ENCODE measurements at regions not wholly inside any gene's neighbourhood (a gene's known extent, or its start where the extent isn't known, plus 50 kb on each side); places are given as distances from the start of the nearest gene placed in this dataset.

DNA sequence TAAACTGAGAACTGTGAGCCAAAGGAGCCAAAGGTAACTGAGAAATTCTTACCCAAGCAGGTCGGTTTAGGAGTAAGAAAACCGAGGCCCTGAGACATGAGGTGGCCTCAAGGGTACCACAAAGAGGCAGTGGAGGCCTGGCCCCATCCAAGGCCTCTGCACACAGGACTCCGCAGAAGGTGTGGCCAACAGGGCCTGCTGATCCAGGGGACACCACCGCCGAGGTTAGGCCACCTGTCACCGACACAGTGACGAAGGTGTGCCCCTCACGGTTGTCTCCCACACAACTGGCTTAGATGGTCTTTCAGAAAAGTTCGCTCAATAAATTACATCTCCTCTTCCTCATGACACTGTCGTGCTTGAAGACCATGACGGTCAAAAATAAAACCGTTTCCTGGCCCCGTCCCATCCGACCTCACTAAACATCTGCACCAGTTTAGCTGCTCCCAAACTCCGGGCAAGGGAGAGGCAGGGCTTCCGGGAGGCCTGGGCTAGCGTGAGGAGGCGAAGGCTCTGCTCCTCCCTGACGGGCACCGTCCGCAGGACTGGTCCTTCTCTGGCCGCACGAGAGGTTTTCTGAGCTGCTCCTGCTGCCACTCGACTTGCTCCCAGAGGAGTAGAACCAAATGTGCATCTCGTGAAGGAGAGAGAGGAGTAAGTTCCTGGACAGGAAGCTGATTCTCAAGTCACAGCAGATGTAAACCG lies 442.0 kb downstream of the EIPR1 start:
- Histone ChIP-seq H3K9ac (replicated peaks in 1 of 4; ENCODE audit: extremely low read depth in 1 of 4, low read depth in 3 of 4, low read length in 3 of 4) (no peak overlapping the region), H3K18ac (ENCODE audit: extremely low read depth, low read length) (no peak overlapping the region), H3K14ac (ENCODE audit: insufficient read length) (no peak overlapping the region), H2AFZ (ENCODE audit: low read length) (no peak overlapping the region), H4K5ac (ENCODE audit: insufficient read length, low read depth, low read length) (no peak overlapping the region), H3K23ac (ENCODE audit: insufficient read length) (no peak overlapping the region), H2BK5ac (ENCODE audit: low read depth, low read length) (no peak overlapping the region), H4K20me1 (replicated peaks in 1 of 2; ENCODE audit: control insufficient read depth in 1 of 2, insufficient read depth in 2 of 2, low read length in 2 of 2) (no peaks in the 10 kb centered on the region), H2BK120ac (replicated peaks; ENCODE audit: low read depth, low read length) (no peak overlapping the region), H4K91ac (replicated peaks; ENCODE audit: insufficient read length, low read length) (no peak overlapping the region), H4K8ac (ENCODE audit: extremely low read depth, insufficient read depth, low read length) (0 out of 2 replicates have a peak overlapping the region, but pooled peaks have one; percentile 3), H2BK12ac (ENCODE audit: low read depth, low read length) (no peak overlapping the region), H3K4ac (replicated peaks; ENCODE audit: insufficient read length, low read depth, low read length) (no peak overlapping the region), H2BK20ac (ENCODE audit: low read length) (no peak overlapping the region), H3K27ac (ENCODE audit: low read depth, low read length) (no peak overlapping the region), H3K4me2 (ENCODE audit: insufficient read depth in 1 of 2, low read depth in 2 of 2, low read length in 2 of 2) (no peak overlapping the region), H3K27me3 (replicated peaks in 1 of 4; ENCODE audit: control insufficient read depth in 3 of 4, extremely low read depth in 1 of 4, insufficient read depth in 3 of 4, low read length in 3 of 4) (no peaks in the 10 kb centered on the region; a peak in 1 of 7 replicates), H2AK5ac (ENCODE audit: low read depth, low read length) (no peak overlapping the region), H3K9me3 (ENCODE audit: insufficient read depth in 2 of 2, low read depth in 1 of 2, low read length in 1 of 2) (no peaks in the 10 kb centered on the region), H3K4me1 (replicated peaks in 1 of 4; ENCODE audit: control insufficient read depth in 3 of 4, insufficient read depth in 4 of 4, low read length in 3 of 4) (peaks cover 0 to 2% (median 0%) of the 10 kb centered on the region in 4 experiments; a peak in 1 of 7 replicates), H2BK15ac (ENCODE audit: low read length) (no peak overlapping the region), H3K4me3 (ENCODE audit: extremely low read depth in 1 of 4, insufficient read depth in 2 of 4, low read depth in 3 of 4, low read length in 4 of 4) (no peak overlapping the region), H3K79me2 (ENCODE audit: control insufficient read depth in 1 of 2, insufficient read depth in 2 of 2, low read length in 2 of 2) (no peaks in the 10 kb centered on the region), H3K36me3 (ENCODE audit: control insufficient read depth in 2 of 4, insufficient read depth in 4 of 4, low read length in 3 of 4) (no peaks in the 10 kb centered on the region), H3K56ac (replicated peaks; ENCODE audit: insufficient read length, low read depth, low read length) (no peak overlapping the region), H3K23me2 (ENCODE audit: low read depth, low read length) (no peaks in the 10 kb centered on the region), H3K79me1 (ENCODE audit: low read depth, low read length) (no peaks in the 10 kb centered on the region)
- no peak for TF ChIP-seq RAD21 (IDR thresholded peaks at IDR 0.05 in 1 of 2, conservative IDR thresholded peaks at IDR 0.05 in 1 of 2; ENCODE audit: low read depth in 2 of 2, low read length in 2 of 2)
- no peak for TF ChIP-seq TAF7 (optimal IDR thresholded peaks at IDR 0.05; ENCODE audit: borderline replicate concordance, low read depth, low read length)
- no peak for TF ChIP-seq NRF1 (IDR thresholded peaks at IDR 0.05; ENCODE audit: low read depth, low read length)
- TF ChIP-seq CHD2 (IDR thresholded peaks at IDR 0.05; ENCODE audit: low read length): no peak
- no peak for TF ChIP-seq CEBPB (IDR thresholded peaks at IDR 0.05; ENCODE audit: low read depth, low read length)
- TF ChIP-seq SP2 (IDR thresholded peaks at IDR 0.05; ENCODE audit: low read length): no peak
- no peak for TF ChIP-seq HDAC6 (IDR thresholded peaks at IDR 0.05; ENCODE audit: low read depth, low read length)
- TF ChIP-seq EP300 (IDR thresholded peaks at IDR 0.05; ENCODE audit: borderline replicate concordance in 1 of 2, low read depth in 2 of 2, low read length in 2 of 2): no peak
- TF ChIP-seq RFX5 (IDR thresholded peaks at IDR 0.05; ENCODE audit: borderline replicate concordance, low read depth, low read length): no peak
- TF ChIP-seq ZNF274 (IDR thresholded peaks at IDR 0.05; ENCODE audit: borderline replicate concordance, extremely low read depth, low read length): no peak
- 86% methylated on average over 25 of the region's 26 CpGs; no CpG with 5 or more reads in 1 of the 2 experiments for WGBS, 2 experiments (ENCODE audit: extremely low coverage in 1 of 2, insufficient coverage in 1 of 2, insufficient read length in 1 of 2, insufficient replicate concordance in 2 of 2, low coverage in 1 of 2, low lambda C conversion rate in 2 of 2, missing lambda C conversion rate in 1 of 2)
- ChIA-PET POLR2A (ENCODE audit: partially characterized antibody) (no interaction called here), CTCF (ENCODE audit: partially characterized antibody) (no interaction called here)
- FAIRE-seq (no peak), DNase-seq (ENCODE audit: low read depth in 1 of 2, low spot score in 2 of 2) (no peak)

All from H1 (cell line).